Chondrocyte (in vitro differentiated cells): ENCODE measurements at regions not wholly inside any gene's neighbourhood (a gene's known extent, or its start where the extent isn't known, plus 50 kb on each side); places are given as distances from the start of the nearest gene placed in this dataset.

Source experiments
- DNase-seq: peaks from one replicate; pipeline ENCODE4 v3.0.0; 2021; ENCODE audit warnings: mixed read lengths, low spot score
- H3K27ac Mint-ChIP-seq: one replicate; pipeline ENCODE4 v1.8.0; 2021; ENCODE audit warnings: mild to moderate bottlenecking, moderate library complexity, mixed read lengths; ENCODE audit not compliant: unreplicated experiment
- H3K27me3 Mint-ChIP-seq: 2 replicates; pipeline ENCODE4 v1.8.0; 2021; ENCODE audit warnings: low read depth, mixed read lengths
- H3K36me3 Mint-ChIP-seq: 2 replicates; pipeline ENCODE4 v1.8.0; 2021; ENCODE audit warnings: low read depth, mixed read lengths
- H3K4me1 Mint-ChIP-seq: 2 replicates; pipeline ENCODE4 v1.8.0; 2021; ENCODE audit warnings: low read depth, mild to moderate bottlenecking, mixed read lengths
- H3K4me3 Mint-ChIP-seq: one replicate; pipeline ENCODE4 v1.8.0; 2021; ENCODE audit warnings: mild to moderate bottlenecking, moderate library complexity, mixed read lengths; ENCODE audit not compliant: unreplicated experiment
- H3K9me3 Mint-ChIP-seq: 2 replicates; pipeline ENCODE4 v1.8.0; 2021; ENCODE audit warnings: low read depth, mixed read lengths
- TF ChIP-seq, protein P1 (sequence below): fragments of 200-600 bp; sonication (generic); IDR thresholded peaks from 2 replicates; pipeline ENCODE4 v1.5.0; 2021; ENCODE audit warnings: antibody characterized with exemption, mild to moderate bottlenecking, moderate library complexity

DNA sequence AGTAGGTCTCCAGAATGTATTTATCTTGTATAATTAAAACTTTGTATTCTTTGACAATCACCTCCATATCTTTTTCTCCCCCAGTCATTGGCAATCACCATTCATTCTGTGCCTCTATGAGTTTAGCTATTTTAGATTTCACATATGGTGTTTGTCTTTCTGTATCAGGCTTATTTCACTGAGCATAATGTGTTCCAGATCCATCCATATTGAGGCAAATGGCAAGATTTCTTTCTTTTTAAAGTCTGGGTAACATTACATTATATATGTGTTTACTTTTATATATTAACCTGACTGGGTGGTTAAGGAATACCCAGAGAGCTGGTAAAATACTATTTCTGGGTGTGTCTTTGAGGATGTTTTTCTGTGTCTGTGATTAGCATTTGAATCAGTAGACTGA lies 486.6 kb downstream of the SQOR start:
- Mint-ChIP-seq H3K9me3 (peaks cover 44% of the 10 kb centered on the region), H3K4me3 (no peak overlapping the region), H3K36me3 (no peaks in the 10 kb centered on the region), H3K4me1 (no peaks in the 10 kb centered on the region), H3K27ac (no peak overlapping the region), H3K27me3 (no peaks in the 10 kb centered on the region)
- TF ChIP-seq, protein P1, sequence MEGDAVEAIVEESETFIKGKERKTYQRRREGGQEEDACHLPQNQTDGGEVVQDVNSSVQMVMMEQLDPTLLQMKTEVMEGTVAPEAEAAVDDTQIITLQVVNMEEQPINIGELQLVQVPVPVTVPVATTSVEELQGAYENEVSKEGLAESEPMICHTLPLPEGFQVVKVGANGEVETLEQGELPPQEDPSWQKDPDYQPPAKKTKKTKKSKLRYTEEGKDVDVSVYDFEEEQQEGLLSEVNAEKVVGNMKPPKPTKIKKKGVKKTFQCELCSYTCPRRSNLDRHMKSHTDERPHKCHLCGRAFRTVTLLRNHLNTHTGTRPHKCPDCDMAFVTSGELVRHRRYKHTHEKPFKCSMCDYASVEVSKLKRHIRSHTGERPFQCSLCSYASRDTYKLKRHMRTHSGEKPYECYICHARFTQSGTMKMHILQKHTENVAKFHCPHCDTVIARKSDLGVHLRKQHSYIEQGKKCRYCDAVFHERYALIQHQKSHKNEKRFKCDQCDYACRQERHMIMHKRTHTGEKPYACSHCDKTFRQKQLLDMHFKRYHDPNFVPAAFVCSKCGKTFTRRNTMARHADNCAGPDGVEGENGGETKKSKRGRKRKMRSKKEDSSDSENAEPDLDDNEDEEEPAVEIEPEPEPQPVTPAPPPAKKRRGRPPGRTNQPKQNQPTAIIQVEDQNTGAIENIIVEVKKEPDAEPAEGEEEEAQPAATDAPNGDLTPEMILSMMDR = no peak
- DNase-seq = no peak

DNA sequence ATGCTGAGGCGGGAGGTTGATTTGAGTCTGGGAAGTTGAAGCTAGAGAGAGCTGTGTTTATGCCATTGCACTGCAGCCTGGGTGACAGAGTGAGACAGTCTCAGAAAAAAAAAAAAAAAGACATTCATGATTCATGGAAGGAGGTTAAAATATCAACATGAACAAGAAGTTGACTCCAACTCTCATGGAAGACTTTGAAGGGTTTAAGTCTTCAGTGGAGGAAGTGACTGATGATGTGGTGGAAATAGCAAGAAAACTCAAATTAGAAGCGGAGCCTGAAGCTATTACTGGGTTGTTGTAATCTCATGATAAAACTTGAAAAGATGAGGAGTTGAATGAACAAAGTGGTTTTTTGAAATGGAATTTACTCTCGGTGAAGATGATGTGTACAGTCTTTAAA lies 491.8 kb downstream of the SQOR start:
- no peak overlapping the region for H3K4me3 Mint-ChIP-seq
- no peaks in the 10 kb centered on the region for H3K36me3 Mint-ChIP-seq
- no peaks in the 10 kb centered on the region for H3K27me3 Mint-ChIP-seq
- TF ChIP-seq, protein P1 = no peak
- no peak for DNase-seq
- H3K27ac Mint-ChIP-seq = no peak overlapping the region
- no peaks in the 10 kb centered on the region for H3K4me1 Mint-ChIP-seq
- peaks cover 54% of the 10 kb centered on the region for H3K9me3 Mint-ChIP-seq

DNA sequence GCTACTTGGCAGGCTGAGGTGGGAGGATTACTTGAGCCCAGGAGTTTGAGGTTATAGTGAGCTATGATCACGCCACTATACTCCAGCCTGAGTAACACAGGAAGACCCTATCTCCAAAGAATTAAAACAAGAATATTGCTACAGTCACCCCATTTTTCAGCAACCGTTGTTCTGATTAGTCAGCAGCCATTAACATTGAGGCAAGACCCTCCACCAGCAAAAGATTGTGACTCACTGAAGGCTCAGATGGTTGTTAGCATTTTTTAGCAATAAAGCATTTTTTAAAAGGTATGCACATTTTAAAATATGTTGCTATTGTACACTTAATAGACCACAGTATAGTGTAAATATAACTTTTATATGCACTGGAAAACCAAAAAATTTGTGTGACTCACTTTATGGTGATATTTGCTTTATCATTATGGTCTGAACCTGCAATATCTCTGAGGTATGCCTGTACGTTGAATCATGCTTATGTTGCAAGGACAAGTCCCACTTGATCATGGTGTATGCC lies 492.6 kb downstream of the SQOR start:
- H3K36me3 Mint-ChIP-seq = no peaks in the 10 kb centered on the region
- no peaks in the 10 kb centered on the region for H3K4me1 Mint-ChIP-seq
- DNase-seq = no peak
- TF ChIP-seq, protein P1 = no peak
- H3K27ac Mint-ChIP-seq = no peak overlapping the region
- no peak overlapping the region for H3K4me3 Mint-ChIP-seq
- no peaks in the 10 kb centered on the region for H3K27me3 Mint-ChIP-seq
- H3K9me3 Mint-ChIP-seq = peaks cover 53% of the 10 kb centered on the region

DNA sequence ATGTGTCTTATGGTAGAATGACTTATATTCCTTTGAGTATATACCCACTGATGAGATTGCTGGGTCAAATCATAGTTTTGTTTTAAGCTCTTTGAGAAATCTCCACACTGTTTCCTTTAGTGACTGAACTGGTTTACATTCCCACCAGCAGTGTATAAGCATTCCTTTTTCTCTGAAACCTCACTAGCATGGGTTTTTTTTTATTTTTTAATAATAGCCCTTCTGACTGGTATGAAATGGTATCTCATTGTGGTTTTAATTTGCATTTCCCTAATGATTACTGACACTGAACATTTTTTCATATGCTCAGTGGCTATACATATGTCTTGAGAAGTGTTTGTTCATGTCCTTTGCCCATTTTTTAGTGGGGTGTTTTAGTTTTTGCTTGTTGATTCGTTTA lies 494.3 kb downstream of the SQOR start:
- Mint-ChIP-seq H3K4me3 (no peak overlapping the region), H3K36me3 (no peaks in the 10 kb centered on the region), H3K4me1 (no peaks in the 10 kb centered on the region), H3K27ac (no peak overlapping the region), H3K9me3 (peaks cover 42% of the 10 kb centered on the region), H3K27me3 (no peaks in the 10 kb centered on the region)
- DNase-seq = no peak
- TF ChIP-seq, protein P1 = no peak

DNA sequence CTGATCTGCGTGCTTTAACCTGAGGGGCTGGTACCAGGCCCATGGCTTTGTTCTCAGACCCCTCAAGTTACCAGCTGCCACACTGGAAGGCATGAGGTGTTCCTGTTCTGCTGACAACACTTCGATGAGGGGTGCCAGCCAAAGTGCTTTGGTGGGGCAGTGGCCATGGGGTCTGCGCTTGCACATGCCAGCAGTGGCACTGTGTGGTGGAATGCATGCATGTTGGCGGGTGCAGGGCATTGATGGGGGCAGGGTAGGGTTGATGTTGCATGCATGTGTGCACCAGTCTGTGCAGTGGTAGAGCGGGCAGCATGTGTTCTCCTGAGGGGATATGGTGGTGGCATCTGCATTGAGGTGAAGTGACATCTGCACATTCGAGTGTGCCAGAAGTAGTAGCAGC lies 497.0 kb downstream of the SQOR start:
- H3K36me3 Mint-ChIP-seq = no peaks in the 10 kb centered on the region
- no peak overlapping the region for H3K27ac Mint-ChIP-seq
- H3K9me3 Mint-ChIP-seq = peaks cover 49% of the 10 kb centered on the region
- no peak overlapping the region for H3K4me3 Mint-ChIP-seq
- TF ChIP-seq, protein P1 = no peak
- H3K27me3 Mint-ChIP-seq = no peaks in the 10 kb centered on the region
- no peak for DNase-seq
- no peaks in the 10 kb centered on the region for H3K4me1 Mint-ChIP-seq
